PC-3 (cell line): ENCODE measurements at regions not wholly inside any gene's neighbourhood (a gene's known extent, or its start where the extent isn't known, plus 50 kb on each side); places are given as distances from the start of the nearest gene placed in this dataset.

Experiments
- ATAC-seq: fragments of 200-7000 bp; cut with Tn5 transposase; 2 replicates; pipeline ENCODE4 v1.9.1; 2020; ENCODE audit warnings: mild to moderate bottlenecking, moderate library complexity
- BruUV-seq: library from RNA; stranded (reverse); fragments of 400-500 nt; replicated peaks from 2 replicates; lab custom pipeline; 2021; lab: Mats Ljungman, UMichigan
- CTCF ChIA-PET: fragments of 300-600 bp; sonication (Branson Sonifier 250); formaldehyde crosslinking; loops from one replicate; lab custom pipeline; 2022; ENCODE audit warnings: antibody characterized with exemption; lab: Charles Lee
- POLR2A ChIA-PET: fragments of 300-600 bp; sonication (Branson Sonifier 250); formaldehyde crosslinking; loops from one replicate; lab custom pipeline; 2022; ENCODE audit warnings: antibody characterized with exemption; ENCODE audit not compliant: unreplicated experiment; lab: Charles Lee
- DNase-seq: peaks from one replicate; pipeline ENCODE4 v3.0.0-alpha.2; 2015
- H2AFZ ChIP-seq: fragments of 300-600 bp; sonication (generic); 2 replicates; pipeline ENCODE4 v1.6.0; 2016; ENCODE audit warnings: antibody characterized with exemption, low read length
- H3F3A ChIP-seq: fragments of 300-600 bp; sonication (generic); one replicate; pipeline ENCODE4 v1.6.0; 2017; ENCODE audit warnings: antibody characterized with exemption, low read length, control low read depth, mild to moderate bottlenecking; ENCODE audit not compliant: unreplicated experiment
- H3K27ac ChIP-seq: fragments of 300-600 bp; sonication (generic); 2 replicates; pipeline ENCODE4 v1.5.1; 2016; ENCODE audit warnings: mild to moderate bottlenecking, low read length
- H3K27me3 ChIP-seq: fragments of 300-600 bp; sonication (generic); 2 replicates; pipeline ENCODE4 v1.6.1; 2016; ENCODE audit warnings: low read length, mixed read lengths
- H3K36me3 ChIP-seq: fragments of 300-600 bp; sonication (generic); 2 replicates; pipeline ENCODE4 v1.6.1; 2016; ENCODE audit warnings: low read depth, mixed run types, low read length, mixed read lengths
- H3K4me1 ChIP-seq: fragments of 300-600 bp; sonication (generic); 2 replicates; pipeline ENCODE4 v1.5.1; 2016; ENCODE audit warnings: low read length; ENCODE audit not compliant: insufficient read depth
- H3K4me2 ChIP-seq: fragments of 300-600 bp; sonication (generic); 2 replicates; pipeline ENCODE4 v1.6.0; 2016; ENCODE audit warnings: low read length
- H3K4me3 ChIP-seq: fragments of 300-600 bp; sonication (generic); 2 replicates; pipeline ENCODE4 v1.5.1; 2016; ENCODE audit warnings: mild to moderate bottlenecking, low read length, mixed read lengths
- H3K79me2 ChIP-seq: fragments of 300-600 bp; sonication (generic); 2 replicates; pipeline ENCODE4 v1.6.1; 2017; ENCODE audit warnings: low read length, mixed read lengths
- H3K9ac ChIP-seq: fragments of 300-600 bp; sonication (generic); 2 replicates; pipeline ENCODE4 v1.6.0; 2016; ENCODE audit warnings: mild to moderate bottlenecking, low read length
- H3K9me2 ChIP-seq: fragments of 300-600 bp; sonication (generic); replicated peaks from 2 replicates; pipeline ENCODE4 v1.6.1; 2016; ENCODE audit warnings: mixed run types, low read length, mixed read lengths
- H3K9me3 ChIP-seq: fragments of 300-600 bp; sonication (generic); 2 replicates; pipeline ENCODE4 v1.6.1; 2016; ENCODE audit warnings: low read length, mixed read lengths
- H4K20me1 ChIP-seq: fragments of 300-600 bp; sonication (generic); 2 replicates; pipeline ENCODE4 v1.6.1; 2016; ENCODE audit warnings: low read length, mixed read lengths
- EZH2 ChIP-seq: fragments of 300-600 bp; sonication (generic); IDR thresholded peaks from one replicate; pipeline ENCODE4 v1.6.1; 2017; ENCODE audit warnings: antibody characterized with exemption, mild to moderate bottlenecking, low read length; ENCODE audit not compliant: unreplicated experiment
- EZH2phosphoT487 ChIP-seq: fragments of 300-600 bp; sonication (generic); IDR thresholded peaks from 2 replicates; pipeline ENCODE4 v1.6.1; 2018; ENCODE audit warnings: mild to moderate bottlenecking, antibody characterized with exemption, low read length, borderline replicate concordance
- intact Hi-C: fragments of 100-400 bp; cut with micrococcal nuclease; formaldehyde crosslinking; loops from 2 replicates; pipeline ENCODE4 v1.9.0; 2023
- TF ChIP-seq, protein P1 (sequence below): fragments of 300-600 bp; sonication (generic); conservative IDR thresholded peaks from 2 replicates; pipeline ENCODE4 v1.5.1; 2017; ENCODE audit warnings: antibody characterized with exemption, low read depth, mild to moderate bottlenecking, low read length

GRCh38 chr10:30789806-30790205, 160.3 kb upstream of the LYZL2 start:
- TF ChIP-seq EZH2phosphoT487 (no peak), EZH2 (no peak)
- TF ChIP-seq, protein P1, sequence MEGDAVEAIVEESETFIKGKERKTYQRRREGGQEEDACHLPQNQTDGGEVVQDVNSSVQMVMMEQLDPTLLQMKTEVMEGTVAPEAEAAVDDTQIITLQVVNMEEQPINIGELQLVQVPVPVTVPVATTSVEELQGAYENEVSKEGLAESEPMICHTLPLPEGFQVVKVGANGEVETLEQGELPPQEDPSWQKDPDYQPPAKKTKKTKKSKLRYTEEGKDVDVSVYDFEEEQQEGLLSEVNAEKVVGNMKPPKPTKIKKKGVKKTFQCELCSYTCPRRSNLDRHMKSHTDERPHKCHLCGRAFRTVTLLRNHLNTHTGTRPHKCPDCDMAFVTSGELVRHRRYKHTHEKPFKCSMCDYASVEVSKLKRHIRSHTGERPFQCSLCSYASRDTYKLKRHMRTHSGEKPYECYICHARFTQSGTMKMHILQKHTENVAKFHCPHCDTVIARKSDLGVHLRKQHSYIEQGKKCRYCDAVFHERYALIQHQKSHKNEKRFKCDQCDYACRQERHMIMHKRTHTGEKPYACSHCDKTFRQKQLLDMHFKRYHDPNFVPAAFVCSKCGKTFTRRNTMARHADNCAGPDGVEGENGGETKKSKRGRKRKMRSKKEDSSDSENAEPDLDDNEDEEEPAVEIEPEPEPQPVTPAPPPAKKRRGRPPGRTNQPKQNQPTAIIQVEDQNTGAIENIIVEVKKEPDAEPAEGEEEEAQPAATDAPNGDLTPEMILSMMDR = no peak
- Histone ChIP-seq H3K9me2 (no peaks in the 10 kb centered on the region), H3K9ac (no peak overlapping the region), H3K27ac (no peak overlapping the region), H3K27me3 (no peaks in the 10 kb centered on the region), H3K79me2 (no peaks in the 10 kb centered on the region), H3K4me2 (no peak overlapping the region), H3F3A (no peaks in the 10 kb centered on the region), H3K9me3 (no peaks in the 10 kb centered on the region), H2AFZ (no peak overlapping the region), H4K20me1 (no peaks in the 10 kb centered on the region), H3K36me3 (no peaks in the 10 kb centered on the region), H3K4me3 (no peak overlapping the region), H3K4me1 (no peaks in the 10 kb centered on the region)
- no TSS peak for BruUV-seq
- no peak for DNase-seq
- intact Hi-C loops = no loop called here
- ATAC-seq = no peak
- ChIA-PET CTCF (no interaction called here), POLR2A (no interaction called here)

DNA sequence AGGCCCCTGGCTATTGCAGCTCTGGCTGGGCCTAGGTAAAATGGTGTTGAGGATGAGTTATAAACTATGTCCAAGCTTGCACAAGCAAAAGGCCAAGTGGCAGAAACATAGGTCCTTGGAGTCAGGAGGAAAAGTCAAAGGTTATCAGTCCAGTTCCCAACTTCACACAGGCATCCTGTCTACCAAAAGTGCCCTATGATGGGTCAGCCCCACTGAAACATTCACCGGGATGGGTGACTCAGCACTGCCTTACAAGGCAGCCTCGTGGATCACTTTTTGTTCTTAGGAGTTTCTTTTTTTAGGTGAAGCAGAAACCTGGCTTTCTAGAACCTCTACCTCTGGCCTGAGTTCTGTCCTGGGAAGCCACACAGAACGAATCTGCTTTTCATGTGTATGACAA, 158.8 kb upstream of the LYZL2 start:
- H3K27ac ChIP-seq = no peak overlapping the region
- H2AFZ ChIP-seq = no peak overlapping the region
- H3K27me3 ChIP-seq = no peaks in the 10 kb centered on the region
- H4K20me1 ChIP-seq = no peaks in the 10 kb centered on the region
- POLR2A ChIA-PET = interaction anchor here (0.6 kb wide), 1 partner anchor 83 kb away, joined by 5 read pairs; no protein-coding TSS in a partner anchor
- ATAC-seq (peak; percentile 27; the same call in 1 of the 2 replicates), DNase-seq (peak; percentile 5)
- H3K9ac ChIP-seq = no peak overlapping the region
- intact Hi-C loops = no loop called here
- no peaks in the 10 kb centered on the region for H3K36me3 ChIP-seq
- no peak overlapping the region for H3K4me2 ChIP-seq
- H3K9me2 ChIP-seq = no peaks in the 10 kb centered on the region
- no peaks in the 10 kb centered on the region for H3F3A ChIP-seq
- peaks cover 4% of the 10 kb centered on the region; the same call in 1 of the 2 replicates for H3K4me1 ChIP-seq
- no peaks in the 10 kb centered on the region for H3K79me2 ChIP-seq
- no TSS peak for BruUV-seq
- no peaks in the 10 kb centered on the region for H3K9me3 ChIP-seq
- H3K4me3 ChIP-seq = no peak overlapping the region
- CTCF ChIA-PET = no interaction called here
- TF ChIP-seq EZH2 = no peak
- TF ChIP-seq, protein P1 = no peak
- TF ChIP-seq EZH2phosphoT487 = no peak

DNA sequence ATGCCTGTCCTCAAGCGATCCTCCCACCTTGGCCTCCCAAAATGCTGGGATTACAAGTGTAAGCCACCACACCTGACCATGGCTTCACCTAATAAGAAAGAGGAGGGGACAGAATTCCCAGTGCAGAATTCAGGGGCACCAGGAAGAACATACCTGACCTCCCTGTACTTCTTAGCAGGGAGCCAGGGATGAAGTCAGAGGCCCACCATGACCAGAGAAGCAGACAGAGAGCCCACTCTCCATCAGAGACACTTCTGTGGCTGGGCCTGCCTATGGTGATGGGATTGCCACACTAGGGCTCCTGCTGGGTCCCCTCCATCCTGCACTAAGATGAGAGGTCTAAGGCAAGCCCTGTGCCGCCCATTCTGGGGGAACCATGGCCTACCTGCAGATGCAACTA, 157.4 kb upstream of the LYZL2 start:
- no peaks in the 10 kb centered on the region for H3K79me2 ChIP-seq
- intact Hi-C loops = no loop called here
- no TSS peak for BruUV-seq
- no peak overlapping the region for H3K4me3 ChIP-seq
- no peak overlapping the region for H3K27ac ChIP-seq
- ChIA-PET CTCF (no interaction called here), POLR2A (no interaction called here)
- H3K9me3 ChIP-seq = no peaks in the 10 kb centered on the region
- no peaks in the 10 kb centered on the region for H3K36me3 ChIP-seq
- no peak overlapping the region for H3K4me2 ChIP-seq
- no peak overlapping the region for H2AFZ ChIP-seq
- no peaks in the 10 kb centered on the region for H3K27me3 ChIP-seq
- H3K9me2 ChIP-seq = no peaks in the 10 kb centered on the region
- peaks cover 16% of the 10 kb centered on the region for H3K4me1 ChIP-seq
- DNase-seq = no peak
- TF ChIP-seq EZH2 = no peak
- TF ChIP-seq, protein P1 = no peak
- H3K9ac ChIP-seq = no peak overlapping the region
- ATAC-seq = no peak
- H3F3A ChIP-seq = no peaks in the 10 kb centered on the region
- H4K20me1 ChIP-seq = no peaks in the 10 kb centered on the region
